HG03135 (cell line): ENCODE measurements at regions not wholly inside any gene's neighbourhood (a gene's known extent, or its start where the extent isn't known, plus 50 kb on each side); places are given as distances from the start of the nearest gene placed in this dataset.
"Not testable (repeated sequence)": the region's sequence is repeated elsewhere in the genome, so short reads cannot be mapped to it uniquely, and the experiment has no call there.

Experiments used
- ATAC-seq: cut with Tn5 transposase; IDR thresholded peaks from one replicate; pipeline ENCODE4 v1.9.1; 2021; ENCODE audit warnings: mild to moderate bottlenecking, moderate library complexity; ENCODE audit not compliant: unreplicated experiment

DNA sequence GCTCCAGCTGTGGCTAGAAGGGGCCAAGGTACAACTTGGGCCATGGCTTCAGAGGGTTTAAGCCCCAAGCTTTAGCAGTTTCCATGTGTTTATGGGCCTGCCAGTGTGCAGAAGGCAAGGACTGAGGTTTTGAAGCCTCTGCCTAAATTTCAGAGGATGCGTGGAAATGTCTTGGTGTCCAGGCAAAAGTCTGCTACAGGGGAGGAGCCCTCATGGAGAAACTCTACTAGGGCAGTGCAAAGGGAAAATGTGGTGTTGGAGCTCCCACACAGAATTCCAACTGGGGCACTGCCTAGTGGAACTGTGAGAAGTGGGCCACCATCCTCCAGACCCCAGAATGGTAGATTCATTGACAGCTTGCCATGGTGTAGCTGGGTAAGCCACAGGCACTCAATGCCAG, 527.2 kb upstream of the RORB start:
- ATAC-seq = no peak

DNA sequence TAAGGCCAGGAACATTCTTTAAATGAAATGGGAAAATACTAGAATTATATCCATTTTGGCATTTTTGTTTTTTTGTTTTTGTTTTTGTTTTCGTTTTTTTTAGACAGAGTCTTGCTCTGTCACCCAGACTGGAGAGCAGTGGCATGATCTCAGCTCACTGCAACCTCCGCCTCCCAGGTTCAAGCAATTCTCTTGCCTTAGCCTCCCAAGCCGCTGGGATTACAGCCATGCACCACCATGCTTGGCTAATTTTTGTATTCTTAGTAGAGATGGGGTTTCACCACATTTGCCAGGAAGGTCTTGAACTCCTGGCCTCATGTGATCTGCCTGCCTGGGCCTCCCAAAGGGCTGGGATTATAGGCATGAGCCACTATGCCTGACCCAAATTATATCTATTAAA, 520.7 kb upstream of the RORB start:
- not testable (repeated sequence) for ATAC-seq

DNA sequence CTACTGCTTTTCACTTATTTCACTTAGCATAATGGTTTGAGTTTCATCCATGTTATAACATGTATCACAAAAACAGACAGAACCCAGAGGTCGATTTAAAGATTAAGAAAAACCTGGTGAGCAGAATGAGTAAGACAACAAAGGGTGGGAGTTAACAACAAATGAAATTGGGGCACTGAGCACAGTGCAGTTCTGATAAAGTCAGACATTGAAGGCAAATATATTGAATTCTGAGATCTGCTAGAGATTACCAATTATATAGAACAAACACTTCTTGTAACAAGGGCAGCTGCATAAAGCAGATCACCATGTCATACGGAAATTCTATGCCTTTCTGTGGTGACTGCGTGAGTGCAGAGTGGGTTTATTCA, 517.3 kb upstream of the RORB start:
- no peak for ATAC-seq

DNA sequence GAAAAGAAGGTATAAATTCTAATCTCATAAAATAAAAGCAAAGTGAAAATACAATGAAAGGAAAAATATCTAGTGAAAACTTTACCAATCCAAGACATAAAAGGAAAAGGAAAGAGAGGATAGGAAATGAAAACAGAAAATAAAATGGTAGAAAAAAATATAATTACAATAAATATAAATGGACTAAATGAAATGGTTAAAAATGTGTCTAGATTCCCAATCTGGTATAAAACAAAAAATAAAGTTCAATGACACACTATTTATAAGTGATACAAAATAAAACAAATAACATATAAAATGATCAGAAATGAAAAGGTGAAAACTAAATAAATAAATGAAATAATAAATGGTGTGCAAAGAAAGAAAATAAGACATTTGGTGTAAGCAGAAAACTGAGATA, 516.4 kb upstream of the RORB start:
- ATAC-seq = no peak

DNA sequence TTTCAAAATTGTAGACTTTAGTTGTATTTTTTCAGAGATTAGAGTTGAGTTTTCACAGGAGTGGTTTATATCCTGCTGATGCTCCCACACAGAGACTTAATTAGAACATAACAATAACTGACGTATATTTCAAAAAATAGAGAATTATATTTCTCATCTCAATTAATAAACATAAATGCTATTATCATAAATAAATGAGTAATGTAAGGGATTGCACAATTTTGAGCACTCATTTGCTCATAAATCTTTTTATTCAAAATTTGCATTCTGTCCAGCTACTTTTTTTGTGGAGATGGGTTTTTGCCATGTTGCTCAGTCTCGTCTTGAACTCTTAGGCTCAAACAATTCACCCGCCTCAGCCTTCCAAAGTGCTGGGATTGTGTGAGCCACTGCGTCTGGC, 515.7 kb upstream of the RORB start:
- ATAC-seq = no peak

DNA sequence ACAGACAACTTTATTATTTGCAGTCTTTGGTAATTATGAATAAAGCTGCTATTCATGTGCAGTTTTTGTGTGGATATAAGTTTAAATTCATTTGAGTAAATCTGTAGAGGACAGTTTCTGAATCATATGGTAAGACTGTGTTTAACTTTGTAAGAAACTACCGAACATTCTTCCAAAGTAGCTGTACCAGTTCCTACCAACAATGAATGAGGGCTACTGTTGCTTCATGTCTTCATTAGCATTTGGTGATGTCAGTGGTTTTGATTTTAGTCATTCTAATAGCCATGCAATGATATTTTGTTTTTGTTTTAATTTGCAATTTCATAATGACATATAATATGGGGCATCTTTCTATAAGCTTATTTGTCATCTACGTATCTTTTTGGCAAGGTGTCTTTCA, 501.3 kb upstream of the RORB start:
- ATAC-seq = no peak

DNA sequence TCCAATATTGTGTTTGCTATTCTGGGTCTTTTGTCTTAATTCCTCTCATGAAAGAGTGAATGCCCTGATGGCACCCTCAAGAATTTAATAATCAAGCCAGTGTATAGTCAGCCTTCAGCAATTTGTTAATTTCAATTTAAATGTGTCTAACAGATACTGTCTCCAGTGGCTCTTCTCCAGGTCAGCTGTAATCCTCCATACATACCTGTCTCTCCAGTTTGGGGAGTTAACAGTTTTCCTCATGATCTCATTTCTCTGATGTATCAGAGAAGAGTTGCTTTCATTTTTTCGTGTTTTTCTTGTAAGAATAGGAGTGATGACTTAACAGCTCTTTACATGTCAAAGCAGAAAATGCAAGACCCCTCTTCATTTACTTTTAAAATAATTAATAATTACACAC, 500.3 kb upstream of the RORB start:
- no peak for ATAC-seq

DNA sequence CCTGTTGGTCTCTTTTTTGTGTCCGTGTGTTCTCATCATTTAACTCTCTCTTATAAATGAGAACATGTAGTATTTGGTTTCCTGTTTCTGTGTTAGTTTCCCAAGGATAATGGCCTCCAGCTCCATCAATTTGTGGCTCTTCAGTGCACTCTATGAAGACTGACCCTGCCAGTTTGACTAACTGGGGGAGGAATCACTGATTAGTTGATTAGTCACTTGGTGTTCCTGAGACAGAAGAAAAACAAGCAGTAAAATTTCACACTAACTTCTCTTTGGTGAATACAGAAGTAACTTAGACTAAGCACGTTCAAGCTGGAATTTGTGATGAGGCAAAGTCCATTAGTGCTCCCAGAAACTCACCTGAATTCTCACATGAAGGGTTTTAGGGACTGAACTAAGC, 495.8 kb upstream of the RORB start:
- ATAC-seq = no peak

DNA sequence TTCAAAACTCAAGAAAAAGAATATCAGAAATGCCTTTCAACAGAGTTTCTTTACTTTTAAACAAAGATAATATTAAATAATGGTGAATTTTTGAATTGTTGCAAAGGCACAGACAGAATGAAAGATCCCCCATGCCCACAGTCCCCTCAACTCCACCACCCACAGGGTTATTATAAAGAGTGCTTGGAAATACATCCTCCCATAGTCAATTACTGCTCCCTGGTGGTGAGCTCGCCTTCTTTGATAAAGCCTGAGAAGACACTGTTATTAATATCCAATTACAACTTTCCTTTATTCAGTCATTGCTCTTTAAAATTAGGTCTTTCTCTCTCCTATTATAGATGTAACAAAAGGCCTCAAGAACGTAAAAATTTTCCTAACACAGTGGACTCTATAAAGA, 490.2 kb upstream of the RORB start:
- ATAC-seq = no peak

DNA sequence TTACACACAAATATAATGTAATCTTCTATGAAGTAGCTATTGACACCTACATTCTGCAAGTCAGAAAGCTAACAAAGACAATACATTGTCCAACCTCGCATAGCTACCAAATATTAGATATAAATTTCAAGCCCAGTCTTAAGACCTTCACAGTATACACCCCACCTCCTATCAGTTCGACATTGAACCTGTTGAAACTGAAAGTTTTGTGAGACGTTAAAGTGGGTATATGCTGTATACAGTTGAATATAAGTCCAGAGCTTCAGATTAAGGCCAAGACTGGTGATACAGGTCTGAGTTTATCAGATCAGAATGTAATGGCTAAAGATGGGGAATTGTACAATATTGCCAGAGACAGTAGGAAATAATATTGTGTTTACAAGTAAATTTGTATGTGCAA, 489.3 kb upstream of the RORB start:
- ATAC-seq = no peak

DNA sequence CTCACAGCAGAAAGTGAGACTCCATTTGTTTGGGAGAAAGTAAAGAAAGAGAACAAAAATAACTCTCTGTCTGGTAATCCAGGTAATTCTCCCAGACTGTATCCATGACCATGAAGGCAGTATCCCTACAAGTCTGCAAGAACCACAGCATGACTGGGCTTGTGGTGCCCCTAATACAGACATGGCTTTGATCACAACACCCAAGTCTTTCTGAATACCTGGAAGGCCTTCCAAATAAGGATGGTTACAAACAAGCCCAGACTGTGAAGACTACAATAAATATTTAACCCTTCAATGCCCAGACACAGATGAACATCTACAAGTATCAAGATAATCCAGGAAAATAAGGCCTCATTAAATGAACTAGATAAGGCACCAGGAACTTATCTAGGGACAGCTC, 481.1 kb upstream of the RORB start:
- ATAC-seq = no peak

DNA sequence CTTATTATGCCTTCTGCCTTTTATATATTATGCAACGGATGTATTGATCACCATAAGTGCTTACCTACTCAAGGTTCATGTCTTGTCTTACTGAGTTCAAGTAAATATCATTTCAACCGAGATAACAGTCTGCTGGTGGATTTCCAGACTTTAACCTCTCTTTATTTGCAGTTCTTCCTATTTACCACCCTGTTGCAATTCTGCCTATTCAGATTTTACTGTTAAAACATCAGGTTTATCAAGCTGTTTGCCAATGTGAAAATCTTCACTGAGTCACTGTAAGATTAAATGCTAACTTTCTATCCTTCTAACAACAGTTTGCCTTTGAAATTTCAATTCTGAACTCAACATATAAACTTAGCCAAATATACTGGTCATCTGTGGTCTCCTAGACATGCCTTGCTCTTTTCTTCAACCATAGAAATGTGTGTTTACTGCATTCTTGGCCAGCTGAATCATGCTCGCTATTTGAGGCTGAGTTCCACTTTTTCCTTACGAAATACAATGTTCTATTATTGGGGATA, 471.7 kb upstream of the RORB start:
- no peak for ATAC-seq

DNA sequence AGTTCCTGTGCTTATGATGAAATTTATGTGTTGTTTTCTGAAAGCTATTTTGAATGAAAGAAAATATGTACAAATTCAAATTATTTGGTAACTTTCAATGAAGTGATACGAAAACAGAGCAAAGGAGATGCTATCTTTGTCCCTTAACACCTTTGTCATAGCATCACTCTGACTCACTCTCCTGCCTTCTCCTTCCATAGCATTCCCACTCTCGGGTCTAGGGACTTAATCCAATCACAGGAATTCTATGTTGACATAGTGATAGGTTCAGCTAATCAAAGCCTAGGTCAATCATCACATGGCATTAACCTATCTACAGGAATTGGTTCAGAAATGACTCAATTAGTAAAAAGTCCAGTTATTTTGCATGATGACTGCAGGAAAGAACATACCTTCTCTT, 464.7 kb upstream of the RORB start:
- ATAC-seq = no peak

DNA sequence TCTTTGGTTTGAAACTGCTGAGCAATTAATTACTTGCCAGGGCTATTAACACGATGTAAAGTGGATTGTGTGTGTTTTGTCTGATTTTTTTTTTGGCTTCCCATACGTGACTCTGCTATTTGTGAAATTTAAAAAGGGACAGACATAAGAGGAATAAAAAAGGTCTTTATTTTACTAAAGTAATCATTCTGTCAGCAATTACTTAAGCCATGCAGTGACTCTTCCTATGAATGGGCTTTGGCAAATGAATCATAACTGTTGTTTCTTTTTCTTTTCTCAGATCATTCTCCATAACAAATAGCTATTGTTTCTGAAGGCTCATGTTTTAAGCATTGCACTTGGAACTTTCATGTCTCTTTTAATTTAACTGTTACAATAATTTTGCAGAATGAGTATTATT, 461.3 kb upstream of the RORB start:
- ATAC-seq = no peak

DNA sequence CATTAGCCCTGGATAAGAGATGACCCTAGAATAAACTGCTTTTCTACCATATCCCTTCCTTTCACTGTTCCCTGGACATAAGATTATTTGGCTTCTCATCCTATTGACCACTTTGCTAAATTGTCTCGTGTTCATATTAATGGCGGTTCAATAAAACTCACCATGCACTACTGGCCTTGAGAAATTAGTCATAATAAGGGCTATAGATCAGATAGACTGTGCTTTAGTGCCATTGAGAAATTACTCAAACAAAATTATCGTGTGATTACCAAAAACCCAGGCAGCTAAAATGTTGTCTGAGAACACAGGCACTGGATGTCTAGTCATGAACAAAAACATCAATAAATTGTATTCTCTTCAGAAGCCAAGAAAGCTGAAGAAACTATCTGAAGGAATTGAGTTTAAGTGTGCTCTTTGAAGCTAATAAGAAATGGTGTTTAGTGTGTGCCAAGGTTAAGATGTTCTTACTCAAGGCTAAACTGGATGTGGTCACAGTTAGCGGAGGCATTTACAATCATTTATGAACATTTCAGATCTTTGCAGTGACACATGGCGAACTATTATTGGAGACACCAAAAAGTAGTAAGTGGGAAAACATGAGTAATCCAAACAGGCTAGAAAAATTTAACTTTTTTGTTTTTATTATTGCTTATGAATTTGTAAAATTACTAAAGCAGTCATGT, 460.4 kb upstream of the RORB start:
- peak; percentile 90 for ATAC-seq

DNA sequence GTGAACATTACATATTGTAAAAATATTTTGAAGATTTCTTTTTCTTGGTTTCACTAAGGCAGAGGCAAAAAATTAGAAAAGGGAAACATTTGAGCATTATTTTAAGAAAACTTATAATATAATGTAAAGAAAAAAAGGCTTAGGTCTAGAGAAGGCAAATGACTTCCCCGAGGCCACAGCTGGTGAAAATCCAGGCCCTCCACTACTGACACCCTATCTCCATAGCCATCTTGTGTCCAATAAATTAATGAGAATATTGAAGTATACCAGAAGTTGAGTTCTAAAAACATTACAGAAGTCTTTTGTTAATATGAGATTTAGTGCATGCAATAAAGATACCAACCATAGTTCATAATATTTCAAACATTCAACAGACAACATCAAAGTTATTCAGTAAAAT, 459.9 kb upstream of the RORB start:
- no peak for ATAC-seq

DNA sequence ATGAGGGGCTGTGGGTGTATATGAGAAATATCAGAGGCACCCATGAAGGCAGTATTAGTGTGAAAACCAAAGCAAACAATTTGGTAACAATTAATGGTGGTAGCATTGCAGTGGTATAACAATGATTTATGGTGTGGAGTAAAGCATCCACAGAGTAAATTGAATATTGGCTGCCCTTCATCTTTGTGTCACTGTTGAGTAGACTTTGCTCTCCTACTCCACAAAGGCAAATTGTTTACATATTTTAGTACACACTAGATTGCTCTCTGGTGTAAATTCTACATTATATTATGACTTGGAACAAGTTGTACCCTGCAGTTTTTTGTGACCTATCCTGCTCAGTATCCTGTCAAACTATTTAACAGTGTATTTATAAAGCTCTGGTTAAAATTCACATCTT, 455.5 kb upstream of the RORB start:
- ATAC-seq = no peak

DNA sequence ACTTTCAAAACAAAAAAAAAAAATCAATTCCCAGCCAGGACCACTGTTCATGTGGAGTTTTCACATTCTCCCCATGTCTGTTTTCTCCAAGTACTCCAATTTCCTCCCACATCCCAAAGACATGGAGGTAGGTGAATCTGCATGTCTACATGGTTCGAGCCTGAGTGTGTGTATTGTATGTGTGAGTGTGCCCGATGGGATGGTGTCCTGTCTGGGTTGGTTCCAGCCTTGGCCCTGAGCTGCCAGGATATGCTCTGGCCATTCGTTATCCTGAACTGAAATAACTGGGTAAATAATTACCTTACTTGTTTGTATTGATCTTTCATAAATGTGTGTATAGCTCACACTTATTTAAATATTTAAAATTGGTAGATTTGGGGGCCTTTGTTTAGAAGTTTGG, 452.3 kb upstream of the RORB start:
- no peak for ATAC-seq

DNA sequence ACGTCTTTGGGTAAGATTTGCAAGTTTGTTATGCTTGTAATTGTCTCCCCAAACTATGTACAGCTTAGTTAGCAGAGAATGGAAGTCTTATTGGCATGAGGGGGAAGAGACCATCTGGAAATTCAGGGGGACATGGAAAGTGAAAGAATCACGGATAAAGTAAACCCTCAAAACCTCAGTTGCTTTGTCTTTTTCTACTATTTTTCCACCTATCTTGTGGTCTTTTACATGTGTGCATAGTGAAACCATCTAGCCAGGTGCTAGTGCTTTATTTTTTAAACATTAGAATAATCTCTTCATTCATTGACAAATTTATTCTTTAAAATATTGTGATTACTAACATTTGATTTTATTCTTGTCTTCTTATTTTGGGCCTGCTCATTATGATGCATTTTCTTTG, 441.1 kb upstream of the RORB start:
- ATAC-seq = no peak

DNA sequence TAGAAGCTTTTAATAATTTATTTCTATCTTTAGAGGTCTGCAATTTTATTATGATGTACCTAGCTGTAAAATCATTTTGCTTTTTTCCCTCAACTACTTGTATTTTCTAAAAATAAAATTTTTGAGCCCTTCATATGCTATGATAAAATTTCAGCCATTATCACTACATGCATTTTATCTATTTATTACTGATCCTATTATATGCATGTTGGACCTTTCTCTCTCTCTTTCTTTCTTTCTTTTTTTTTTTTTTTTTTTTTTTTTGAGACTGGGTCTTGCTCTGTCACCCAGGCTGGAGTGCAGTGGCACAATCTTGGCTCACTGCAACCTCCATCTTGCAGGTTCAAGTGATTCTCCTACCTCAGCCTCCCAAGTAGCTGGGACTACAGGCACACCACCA, 440.1 kb upstream of the RORB start:
- ATAC-seq = not testable (repeated sequence)

DNA sequence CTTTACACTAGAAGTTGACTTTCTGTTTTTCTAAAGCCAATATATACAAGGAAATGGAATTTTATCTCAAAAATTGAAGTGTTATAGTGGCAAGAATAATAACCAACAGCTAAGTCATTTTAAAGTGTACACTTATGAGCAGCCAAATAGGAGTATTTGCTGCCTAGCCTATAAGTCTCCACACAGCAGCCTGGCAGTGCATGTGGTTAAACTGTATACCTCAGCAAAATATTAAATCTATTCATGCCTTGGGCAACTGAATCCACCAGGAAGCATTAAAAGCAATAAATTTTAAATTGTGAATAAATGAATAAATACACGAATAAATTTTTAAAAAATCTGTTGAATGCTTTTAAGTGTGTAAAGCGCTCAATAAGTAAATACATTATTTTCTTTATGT, 432.4 kb upstream of the RORB start:
- ATAC-seq = no peak

DNA sequence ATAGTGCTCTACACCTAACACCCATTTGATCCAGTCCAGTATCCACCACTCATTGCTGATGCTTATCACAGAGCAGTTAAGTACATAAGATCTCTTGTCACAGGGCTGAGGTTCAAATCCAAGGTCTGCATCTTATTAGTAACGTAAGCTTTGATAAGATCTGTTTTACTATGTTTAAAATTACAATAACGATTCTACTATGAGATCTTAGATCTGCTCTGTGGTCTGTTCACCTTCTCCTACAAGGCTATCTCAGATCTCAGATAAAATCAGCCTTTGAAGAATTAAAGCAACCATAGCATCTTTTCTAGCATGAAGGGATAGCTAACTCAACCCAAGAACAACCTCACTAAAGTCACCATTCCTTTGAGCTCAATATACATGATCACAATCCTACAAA, 431.0 kb upstream of the RORB start:
- no peak for ATAC-seq

DNA sequence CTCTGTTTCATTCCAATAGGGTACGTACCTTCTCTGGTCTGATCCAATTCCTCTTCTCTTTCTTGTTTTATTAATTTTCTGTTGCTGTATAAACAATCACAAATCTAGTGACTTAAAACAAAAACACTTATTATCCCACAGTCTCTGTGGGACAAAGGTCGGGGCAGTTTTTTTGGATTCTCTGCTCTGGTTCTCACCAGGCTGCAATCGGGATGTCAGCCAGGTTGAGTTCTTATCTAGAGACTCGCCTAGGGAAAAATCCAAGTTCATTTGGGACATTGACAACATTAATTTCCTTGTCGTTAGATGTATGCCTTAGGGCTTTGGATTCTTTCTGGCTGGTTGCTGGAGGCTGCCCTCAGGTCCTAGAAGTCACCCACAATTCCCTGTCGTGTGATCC, 430.5 kb upstream of the RORB start:
- ATAC-seq = no peak
